Large intestine (tissue), 3 donors: ENCODE measurements at regions not wholly inside any gene's neighbourhood (a gene's known extent, or its start where the extent isn't known, plus 50 kb on each side); places are given as distances from the start of the nearest gene placed in this dataset.
A peak's percentile ranks its signal among the peaks of the same experiment; 100 is the strongest.
"Not testable (repeated sequence)": the region's sequence is repeated elsewhere in the genome, so short reads cannot be mapped to it uniquely, and the experiment has no call there.

Experiments used
- DNase-seq, 2 donors: peaks; one replicate each; pipeline versions ENCODE4 v3.0.0 to v3.0.0-alpha.2; 2013
- H3K27ac ChIP-seq: one replicate; pipeline ENCODE4 v1.5.1; 2013; ENCODE audit warnings: low read length
- H3K27me3 ChIP-seq: 2 replicates; pipeline ENCODE4 v1.6.1; 2013; ENCODE audit warnings: low read length; ENCODE audit not compliant: control insufficient read depth, insufficient read depth
- H3K36me3 ChIP-seq: 2 replicates; pipeline ENCODE4 v1.6.1; 2013; ENCODE audit warnings: low read length; ENCODE audit not compliant: control insufficient read depth, insufficient read depth
- H3K4me1 ChIP-seq: one replicate; pipeline ENCODE4 v1.6.1; 2013; ENCODE audit warnings: low read length; ENCODE audit not compliant: control insufficient read depth, insufficient read depth
- H3K4me3 ChIP-seq: one replicate; pipeline ENCODE4 v1.5.1; 2013; ENCODE audit warnings: low read length
- H3K9me3 ChIP-seq: one replicate; pipeline ENCODE4 v1.6.1; 2013; ENCODE audit warnings: mild to moderate bottlenecking, low read depth, low read length, moderate library complexity; ENCODE audit not compliant: control insufficient read depth
- WGBS: methylation state at CpG from one replicate; pipeline ENCODE4 v1.1.5; 2013; ENCODE audit warnings: low lambda C conversion rate; ENCODE audit not compliant: insufficient coverage; 5-methylcytosine and 5-hydroxymethylcytosine counted together

- no peaks in the 10 kb centered on the region for H3K36me3 ChIP-seq
- WGBS: no CpG with 5 or more reads among the region's 2 CpGs
- no peaks in the 10 kb centered on the region for H3K9me3 ChIP-seq
- H3K27ac ChIP-seq: no peak overlapping the region
- H3K4me1 ChIP-seq: no peaks in the 10 kb centered on the region
- no peaks in the 10 kb centered on the region for H3K27me3 ChIP-seq
- DNase-seq: no peak
- no peak overlapping the region for H3K4me3 ChIP-seq
These were observed 335.5 kb downstream of the GJA1 start for GRCh38 chr6:121770943-121771342.

GRCh38 chr6:121771937-121772720 lies 336.7 kb downstream of the GJA1 start:
- WGBS: no CpG with 5 or more reads among the region's 4 CpGs
- H3K36me3 ChIP-seq: no peaks in the 10 kb centered on the region
- H3K9me3 ChIP-seq: no peaks in the 10 kb centered on the region
- H3K27me3 ChIP-seq: no peaks in the 10 kb centered on the region
- H3K27ac ChIP-seq: no peak overlapping the region
- peak in 1 of 2 donors; percentile 42 for DNase-seq
- H3K4me3 ChIP-seq: no peak overlapping the region
- no peaks in the 10 kb centered on the region for H3K4me1 ChIP-seq

GRCh38 chr6:121776054-121776453 lies 340.6 kb downstream of the GJA1 start:
- H3K4me3 ChIP-seq: no peak overlapping the region
- no peaks in the 10 kb centered on the region for H3K4me1 ChIP-seq
- no peak overlapping the region for H3K27ac ChIP-seq
- no CpG with 5 or more reads among the region's 2 CpGs for WGBS
- no peaks in the 10 kb centered on the region for H3K27me3 ChIP-seq
- no peaks in the 10 kb centered on the region for H3K36me3 ChIP-seq
- no peak for DNase-seq
- H3K9me3 ChIP-seq: no peaks in the 10 kb centered on the region

DNA sequence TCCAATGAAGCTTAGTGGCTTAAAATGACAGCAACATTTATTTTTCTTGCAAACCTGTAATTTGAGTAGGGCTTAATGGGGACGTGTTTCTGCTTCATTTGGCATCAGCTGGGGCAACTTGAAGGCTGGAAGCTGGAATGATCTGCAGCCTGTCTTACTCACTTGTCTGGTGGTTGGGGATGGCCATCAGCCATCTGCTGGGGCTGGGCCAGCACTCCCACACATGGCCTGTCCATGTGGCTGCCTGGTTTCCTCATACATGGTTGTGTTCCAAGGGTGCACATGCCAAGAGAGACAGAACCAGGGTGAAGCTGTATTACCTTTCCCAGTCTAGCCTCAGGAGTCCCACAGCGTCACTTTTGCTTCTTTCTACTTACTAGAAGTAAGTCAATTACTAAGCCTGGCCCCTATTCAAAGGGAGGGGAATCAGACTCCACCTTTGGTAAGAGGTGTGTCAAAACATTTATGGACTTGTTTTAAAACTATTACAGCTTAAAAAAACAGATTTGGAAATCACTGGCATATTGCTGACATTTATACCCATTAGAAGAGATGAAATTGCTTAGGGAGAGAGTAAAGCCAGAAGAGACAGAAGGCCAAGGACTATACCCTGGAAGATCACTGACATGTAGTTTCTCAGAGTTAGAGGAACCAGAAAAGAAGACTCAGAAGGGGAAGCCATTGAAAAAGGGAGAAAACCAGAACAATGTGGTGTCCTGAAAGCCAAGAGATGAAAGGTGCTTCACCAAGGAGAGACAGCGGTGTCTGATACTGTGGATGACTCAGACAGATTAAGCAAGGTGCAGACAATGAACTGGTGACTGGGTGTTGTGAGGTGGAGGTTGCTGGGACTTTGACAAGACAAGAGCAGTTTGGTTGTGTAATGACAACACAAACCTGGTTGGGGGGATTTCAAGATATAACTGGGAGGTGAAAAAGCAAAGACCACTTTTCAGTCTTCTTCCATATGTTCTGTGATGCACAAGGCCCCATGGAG lies 345.2 kb downstream of the GJA1 start:
- H3K4me3 ChIP-seq: no peak overlapping the region
- no peaks in the 10 kb centered on the region for H3K9me3 ChIP-seq
- no peaks in the 10 kb centered on the region for H3K4me1 ChIP-seq
- H3K27ac ChIP-seq: no peak overlapping the region
- peak; percentile 45 to 61 for DNase-seq
- no CpG with 5 or more reads among the region's 3 CpGs for WGBS
- no peaks in the 10 kb centered on the region for H3K27me3 ChIP-seq
- no peaks in the 10 kb centered on the region for H3K36me3 ChIP-seq

DNA sequence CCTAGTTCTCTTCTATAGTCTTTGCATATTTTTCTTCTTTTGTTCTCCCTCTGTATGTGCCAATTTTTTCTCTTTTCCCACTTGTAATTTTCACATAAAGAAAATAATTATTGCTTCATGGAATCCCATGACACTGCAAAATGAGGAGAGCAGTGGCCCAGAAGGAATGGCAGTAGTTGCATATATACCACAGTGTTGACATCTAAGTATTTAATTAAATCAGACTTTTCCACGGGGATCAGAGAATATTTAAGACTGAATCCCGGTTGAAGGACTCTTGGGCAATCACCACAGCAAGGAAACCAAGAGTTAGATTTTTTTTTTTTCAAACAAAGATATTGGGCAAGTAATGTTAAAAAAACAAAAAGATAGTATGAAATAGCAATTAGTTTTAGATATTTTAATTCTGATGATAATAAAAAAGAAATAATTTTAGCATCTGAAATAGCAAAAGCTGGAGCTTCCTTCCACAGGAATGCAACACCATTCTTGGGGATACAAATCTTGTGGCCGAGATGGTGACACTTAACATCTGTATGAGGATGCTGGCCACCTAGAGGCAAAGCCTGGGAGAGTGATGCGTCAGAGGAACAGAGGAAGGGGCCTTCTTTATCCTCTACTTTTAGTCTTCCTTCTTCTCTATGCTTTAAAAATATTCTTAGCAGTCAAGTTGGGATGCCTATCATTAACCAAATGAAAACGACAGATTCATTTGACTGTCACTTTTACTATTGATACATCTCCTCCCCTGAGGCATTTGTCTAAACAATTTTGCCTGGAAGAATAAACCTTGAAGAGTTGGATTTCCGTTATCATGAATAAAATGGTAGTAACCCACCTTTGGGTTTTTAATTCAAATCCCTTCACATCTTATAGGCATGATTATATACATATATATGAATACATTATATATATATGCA lies 356.2 kb downstream of the GJA1 start:
- H3K36me3 ChIP-seq: no peaks in the 10 kb centered on the region
- H3K9me3 ChIP-seq: no peaks in the 10 kb centered on the region
- H3K27me3 ChIP-seq: no peaks in the 10 kb centered on the region
- 80% methylated on average over 1 of the region's 6 CpGs for WGBS
- DNase-seq: no peak
- H3K4me3 ChIP-seq: no peak overlapping the region
- no peak overlapping the region for H3K27ac ChIP-seq
- H3K4me1 ChIP-seq: no peaks in the 10 kb centered on the region

DNA sequence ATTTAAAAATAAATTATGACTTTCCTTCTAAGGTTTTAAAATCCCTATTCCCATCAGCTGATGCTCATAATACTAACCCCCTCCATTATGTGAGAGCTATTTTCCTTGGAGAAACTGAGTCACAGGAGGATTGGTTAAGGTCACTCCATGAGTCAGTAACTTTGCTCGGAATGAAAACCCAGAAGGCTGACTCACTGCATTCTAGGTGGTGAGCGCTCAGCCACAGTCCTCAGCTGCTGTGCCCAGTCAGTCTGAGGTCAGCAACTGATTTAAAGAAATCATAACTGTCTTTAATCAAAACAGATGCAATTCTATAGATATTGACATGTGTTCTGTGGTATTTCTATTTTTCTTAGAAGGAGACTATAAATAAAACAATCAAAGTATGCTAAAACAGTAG lies 359.2 kb downstream of the GJA1 start:
- Histone ChIP-seq H3K4me1 (no peaks in the 10 kb centered on the region), H3K27ac (no peak overlapping the region), H3K36me3 (no peaks in the 10 kb centered on the region), H3K4me3 (no peak overlapping the region), H3K27me3 (no peaks in the 10 kb centered on the region), H3K9me3 (peaks cover 5% of the 10 kb centered on the region)
- no peak for DNase-seq
- no CpG with 5 or more reads among the region's 2 CpGs for WGBS

- not testable (repeated sequence) for H3K9me3 ChIP-seq, H3K27ac ChIP-seq, H3K36me3 ChIP-seq, H3K4me1 ChIP-seq, DNase-seq, H3K27me3 ChIP-seq, H3K4me3 ChIP-seq
- WGBS: 95% methylated on average over 4 of the region's 6 CpGs
These were observed 362.2 kb downstream of the GJA1 start for GRCh38 chr6:121797598-121797997.

GRCh38 chr6:121798126-121798525 lies 362.7 kb downstream of the GJA1 start:
- not testable (repeated sequence) for H3K9me3 ChIP-seq
- 60% methylated on average over 1 of the region's 1 CpG for WGBS

GRCh38 chr6:121799574-121799973 lies 364.1 kb downstream of the GJA1 start:
- Histone ChIP-seq H3K27me3 (no peaks in the 10 kb centered on the region), H3K27ac (no peak overlapping the region), H3K4me3 (no peak overlapping the region), H3K9me3 (peaks cover 5% of the 10 kb centered on the region), H3K36me3 (no peaks in the 10 kb centered on the region), H3K4me1 (no peaks in the 10 kb centered on the region)
- DNase-seq: no peak

More at GRCh38 chr6:121798126-121798525, 362.7 kb downstream of the GJA1 start:
- H3K27me3 ChIP-seq, H3K4me1 ChIP-seq, DNase-seq, H3K27ac ChIP-seq, H3K4me3 ChIP-seq, H3K36me3 ChIP-seq: not testable (repeated sequence)

DNA sequence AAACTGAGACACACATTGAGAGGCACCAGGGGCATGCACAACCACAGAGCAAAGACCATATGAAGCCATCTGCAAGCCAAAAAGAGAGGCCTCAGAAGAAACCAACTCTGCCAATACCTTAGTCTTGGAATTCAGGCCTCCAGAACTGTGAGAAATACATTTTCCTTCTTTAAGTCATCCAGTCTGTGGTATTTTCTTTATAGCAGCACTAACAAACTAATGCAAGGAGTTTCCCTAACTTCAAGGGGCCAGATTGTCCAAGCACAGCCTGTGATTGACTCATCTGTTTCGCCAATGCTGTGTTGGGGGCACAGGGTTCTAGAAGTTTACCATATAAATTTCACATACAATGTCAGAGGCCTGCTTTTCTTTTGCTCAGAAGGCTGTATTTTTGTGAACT lies 364.6 kb downstream of the GJA1 start:
- Histone ChIP-seq H3K27ac (no peak overlapping the region), H3K9me3 (peaks cover 5% of the 10 kb centered on the region), H3K36me3 (no peaks in the 10 kb centered on the region), H3K27me3 (no peaks in the 10 kb centered on the region), H3K4me1 (no peaks in the 10 kb centered on the region), H3K4me3 (no peak overlapping the region)
- DNase-seq: no peak
- no CpG with 5 or more reads among the region's 1 CpG for WGBS
